HG03066 (cell line): ENCODE measurements at regions not wholly inside any gene's neighbourhood (a gene's known extent, or its start where the extent isn't known, plus 50 kb on each side); places are given as distances from the start of the nearest gene placed in this dataset.

Source experiments
- ATAC-seq: cut with Tn5 transposase; IDR thresholded peaks from one replicate; pipeline ENCODE4 v1.9.1; 2021; ENCODE audit warnings: low read depth; ENCODE audit not compliant: unreplicated experiment

DNA sequence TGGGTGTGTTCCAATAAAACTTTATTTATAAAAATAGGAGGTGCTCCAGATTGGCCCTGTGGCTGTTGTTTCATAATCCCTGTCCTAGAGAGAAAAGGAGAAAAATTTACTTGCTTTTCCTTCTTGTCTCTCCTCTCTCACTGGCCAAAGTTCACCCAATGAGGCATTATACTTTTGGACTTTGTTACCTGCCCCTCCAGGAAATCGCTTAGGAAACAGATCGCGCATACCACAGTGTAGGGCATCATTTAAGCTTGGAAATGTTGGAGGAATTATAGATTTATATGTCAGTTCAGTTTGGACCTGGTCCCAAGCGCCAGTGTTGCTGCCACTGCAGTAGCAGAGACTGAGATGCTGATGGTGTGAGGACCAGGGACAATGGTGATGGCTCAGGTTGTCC, 337.6 kb upstream of the NR3C2 start:
- no peak for ATAC-seq

DNA sequence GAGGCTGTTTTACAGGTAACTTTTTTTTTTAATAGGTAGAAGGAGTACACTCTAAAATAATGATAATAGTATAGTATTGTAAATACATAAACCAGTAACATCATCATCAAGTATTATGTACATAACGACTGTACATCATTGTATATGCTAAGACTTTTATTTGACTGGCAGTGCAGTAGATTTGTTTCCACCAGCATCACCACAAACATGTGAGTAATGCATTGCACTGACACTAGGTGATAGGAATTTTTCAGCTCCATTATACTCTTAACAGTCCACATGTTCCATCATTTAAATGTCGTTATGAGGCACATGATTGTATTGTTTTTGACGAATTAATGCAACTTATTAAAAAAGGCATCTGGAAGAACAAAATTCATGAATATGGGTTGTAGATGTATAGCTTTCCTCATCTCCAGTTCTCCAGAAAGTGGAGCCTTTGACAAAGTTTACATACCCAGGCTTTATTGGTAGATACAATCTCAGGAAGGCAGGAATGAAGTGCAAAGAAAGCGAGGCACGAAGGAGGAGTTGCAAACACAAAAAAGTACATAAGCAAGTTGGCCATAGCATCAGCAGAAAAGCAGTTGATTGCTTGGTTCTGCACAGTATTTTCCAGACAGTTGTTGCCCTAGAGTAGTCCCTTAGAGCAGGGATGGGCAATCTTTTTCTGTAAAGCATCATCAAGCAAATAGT, 336.9 kb upstream of the NR3C2 start:
- ATAC-seq = no peak

DNA sequence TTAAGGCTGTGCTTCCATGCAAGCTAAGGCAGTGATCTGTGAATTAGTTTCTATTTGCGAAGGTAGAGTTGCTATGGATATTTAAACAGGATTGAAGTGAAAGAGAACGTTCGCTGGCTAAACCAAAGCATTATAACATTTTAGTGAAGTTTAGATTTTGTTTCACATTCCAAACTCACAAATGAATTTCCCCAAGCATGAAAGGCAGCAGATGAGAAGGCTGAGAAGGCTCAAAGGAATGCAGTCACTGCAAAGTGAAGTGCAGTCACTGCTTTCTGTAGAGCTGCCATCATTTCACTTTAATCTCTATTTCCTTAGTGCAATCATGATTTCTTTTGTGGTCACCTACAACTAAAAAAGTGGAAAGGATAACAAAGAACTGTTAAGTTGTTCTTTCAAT, 334.7 kb upstream of the NR3C2 start:
- ATAC-seq = no peak

GRCh38 chr4:148774134-148774533, 331.9 kb upstream of the NR3C2 start:
- no peak for ATAC-seq

DNA sequence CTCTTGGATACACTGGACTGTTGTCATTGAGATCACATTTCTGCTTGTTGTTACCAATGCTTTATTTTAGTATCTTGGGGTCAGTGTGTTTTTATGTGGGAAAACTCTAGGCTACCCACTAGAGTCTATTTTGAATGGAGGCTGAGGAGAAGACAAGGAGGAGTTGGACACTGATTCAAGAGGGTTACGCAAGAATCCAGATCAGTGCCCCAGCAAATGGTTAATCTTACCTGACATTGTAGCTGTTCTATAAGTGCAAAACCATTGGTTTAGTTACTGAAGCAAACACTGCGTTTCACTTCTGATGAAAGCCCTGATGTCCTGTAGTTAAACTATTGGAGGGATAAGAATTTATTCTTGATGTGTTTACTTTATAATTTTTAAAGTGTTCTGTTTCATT, 331.1 kb upstream of the NR3C2 start:
- ATAC-seq = no peak

DNA sequence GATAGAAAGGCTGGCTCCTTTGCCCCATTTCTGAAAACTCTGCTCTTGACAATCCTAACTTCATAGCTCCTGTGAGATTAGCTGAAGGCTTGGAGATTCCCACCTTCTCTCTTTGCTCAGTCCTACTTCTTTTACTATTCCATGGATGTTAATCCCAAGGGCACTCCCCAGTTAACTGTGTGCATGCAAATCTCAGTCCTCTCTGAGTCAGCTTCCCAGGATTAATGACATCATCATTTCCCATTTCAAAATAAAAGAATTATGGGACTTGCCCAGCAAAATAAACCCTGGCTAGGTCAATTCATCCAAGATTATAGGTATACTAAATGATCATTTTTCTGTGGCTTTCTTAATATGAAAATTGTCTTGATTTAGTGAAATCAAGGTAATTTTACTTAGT, 328.6 kb upstream of the NR3C2 start:
- ATAC-seq = no peak

DNA sequence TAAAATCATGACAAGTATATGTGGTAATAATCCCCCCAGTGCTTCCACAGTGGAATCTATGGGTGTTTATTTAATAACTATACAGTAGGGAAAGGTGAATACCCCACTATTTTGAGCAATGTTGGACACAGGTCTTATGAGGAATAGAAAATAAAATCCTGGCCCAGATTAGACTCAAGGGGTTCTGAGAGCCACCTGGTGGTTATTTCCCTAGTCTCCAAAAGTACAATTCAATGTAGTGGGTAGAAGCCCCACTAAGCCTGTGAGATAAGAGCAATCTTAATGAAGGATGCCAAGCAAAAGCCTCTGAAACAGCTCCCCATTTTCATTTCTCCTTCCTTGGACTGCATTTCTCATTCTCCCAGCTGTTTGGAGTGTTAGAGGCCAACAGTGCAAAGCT, 328.2 kb upstream of the NR3C2 start:
- no peak for ATAC-seq

GRCh38 chr4:148764720-148765119, 322.5 kb upstream of the NR3C2 start:
- no peak for ATAC-seq

- ATAC-seq = no peak
Observed at GRCh38 chr4:148757171-148757570, 315.0 kb upstream of the NR3C2 start.

GRCh38 chr4:148749403-148749802, 307.2 kb upstream of the NR3C2 start:
- ATAC-seq = no peak

GRCh38 chr4:148747721-148748268, 305.6 kb upstream of the NR3C2 start:
- no peak for ATAC-seq

DNA sequence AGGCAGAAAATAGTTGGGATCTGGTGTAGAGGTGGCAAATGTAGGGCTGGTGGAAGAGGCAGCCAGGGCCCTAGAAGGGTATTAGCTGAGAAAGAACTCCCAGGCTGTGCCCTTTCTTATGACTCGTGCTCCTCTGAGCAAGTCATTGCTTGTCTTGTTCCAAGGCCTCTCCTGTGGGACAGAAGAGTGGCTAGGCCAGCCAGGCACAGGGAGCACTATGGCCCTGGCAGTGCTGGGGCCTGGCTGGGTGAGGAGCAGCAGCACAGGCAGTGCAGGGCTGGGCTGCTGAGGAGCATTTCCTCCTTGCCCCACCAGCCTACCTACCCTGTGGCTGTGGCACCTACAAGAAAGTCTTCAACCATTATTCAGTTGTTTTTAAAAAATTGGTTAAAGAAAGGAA, 298.5 kb upstream of the NR3C2 start:
- ATAC-seq = no peak

DNA sequence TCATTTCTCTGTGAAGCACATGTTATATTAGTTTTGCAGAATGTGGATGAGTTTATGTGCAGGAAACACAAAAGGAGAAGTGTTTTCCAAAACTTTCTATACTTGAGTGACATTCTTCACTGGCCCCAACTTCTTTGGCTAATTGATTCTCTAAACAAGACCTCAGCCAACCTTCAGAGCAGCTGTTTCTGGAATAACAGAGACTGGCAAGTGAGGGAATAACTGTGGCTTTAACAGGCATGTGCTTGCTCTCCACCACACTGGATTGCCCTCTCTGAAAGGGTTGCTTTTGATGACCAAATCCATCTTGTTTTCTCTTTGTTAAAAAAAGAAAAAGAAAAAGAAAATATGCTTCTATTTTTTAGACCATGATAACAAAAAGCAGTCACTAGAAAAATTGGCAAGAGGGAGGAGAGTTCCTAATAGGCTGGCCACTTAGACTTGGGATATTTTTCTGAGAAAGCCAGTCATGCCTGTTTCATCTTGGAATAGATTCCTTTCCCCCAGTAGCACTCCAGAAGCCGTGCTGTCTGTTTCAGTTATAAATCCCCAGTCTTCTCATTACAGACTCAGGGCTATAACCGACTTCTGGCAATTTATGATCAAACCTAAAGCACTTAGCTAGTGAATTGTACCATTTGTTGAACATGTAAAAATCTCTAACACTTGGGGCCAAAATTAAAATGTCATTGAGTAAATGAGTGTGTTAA, 295.0 kb upstream of the NR3C2 start:
- ATAC-seq = no peak

- no peak for ATAC-seq
Observed at GRCh38 chr4:148735432-148736155, 293.4 kb upstream of the NR3C2 start.

GRCh38 chr4:148730766-148731165, 288.6 kb upstream of the NR3C2 start:
- no peak for ATAC-seq

- no peak for ATAC-seq
Observed at GRCh38 chr4:148730082-148730640, 287.9 kb upstream of the NR3C2 start.

DNA sequence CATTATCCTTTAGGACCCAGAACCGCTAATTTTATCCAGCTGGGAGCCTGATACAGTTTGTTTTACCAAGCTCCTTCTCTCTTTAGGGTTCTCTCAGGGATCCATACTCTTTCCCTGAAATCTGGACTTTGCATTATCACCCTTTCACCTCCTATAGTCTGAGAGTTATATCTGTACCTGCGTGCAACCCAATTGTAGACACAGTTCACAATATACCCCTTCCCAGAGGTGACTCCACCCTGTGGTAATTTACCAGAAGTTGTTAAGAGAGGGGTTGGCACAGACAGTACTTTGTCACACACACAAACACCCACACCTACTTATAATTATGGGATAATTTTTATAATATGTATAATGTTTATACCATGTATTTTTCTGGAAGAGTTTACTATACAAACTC, 275.8 kb upstream of the NR3C2 start:
- no peak for ATAC-seq

GRCh38 chr4:148716431-148717052, 274.3 kb upstream of the NR3C2 start:
- no peak for ATAC-seq

- no peak for ATAC-seq
Observed at GRCh38 chr4:148704291-148704690, 262.1 kb upstream of the NR3C2 start.

GRCh38 chr4:148694702-148695101, 252.5 kb upstream of the NR3C2 start:
- no peak for ATAC-seq
